OCI-LY7 (cell line): ENCODE measurements at regions not wholly inside any gene's neighbourhood (a gene's known extent, or its start where the extent isn't known, plus 50 kb on each side); places are given as distances from the start of the nearest gene placed in this dataset.

Source experiments
- BruUV-seq: library from RNA; stranded (reverse); fragments of 400-500 nt; replicated peaks from 2 replicates; lab custom pipeline; 2021; lab: Mats Ljungman, UMichigan
- CTCF ChIA-PET: fragments of 300-600 bp; sonication (Branson Sonifier 250); formaldehyde crosslinking; loops from one replicate; lab custom pipeline; 2022; ENCODE audit warnings: antibody characterized with exemption; ENCODE audit not compliant: unreplicated experiment; lab: Charles Lee
- POLR2A ChIA-PET: fragments of 300-600 bp; sonication (Branson Sonifier 250); formaldehyde crosslinking; loops from one replicate; lab custom pipeline; 2022; ENCODE audit warnings: antibody characterized with exemption; lab: Charles Lee
- DNase-seq: peaks from one replicate; pipeline ENCODE4 v3.0.0-alpha.2; 2015; ENCODE audit warnings: low spot score
- H2AFZ ChIP-seq: fragments of 200-600 bp; sonication (generic), shearing (Covaris generic); 2 replicates; pipeline ENCODE4 v1.6.1; 2014; ENCODE audit warnings: mild to moderate bottlenecking, antibody characterized with exemption, low read length, moderate library complexity
- H3K27ac ChIP-seq: fragments of 200-600 bp; sonication (generic); 2 replicates; pipeline ENCODE4 v1.5.1; 2014; ENCODE audit warnings: mixed run types, low read depth, mild to moderate bottlenecking, moderate library complexity, low read length, inconsistent platforms; ENCODE audit not compliant: poor library complexity, severe bottlenecking
- H3K36me3 ChIP-seq: fragments of 200-600 bp; sonication (generic); 2 replicates; pipeline ENCODE4 v1.6.1; 2014; ENCODE audit warnings: mild to moderate bottlenecking, antibody characterized with exemption, low read length, moderate library complexity, mixed read lengths; ENCODE audit not compliant: insufficient read depth
- H3K4me1 ChIP-seq: fragments of 200-600 bp; sonication (generic); 2 replicates; pipeline ENCODE4 v1.5.1; 2014; ENCODE audit warnings: mild to moderate bottlenecking, low read length; ENCODE audit not compliant: insufficient read depth, poor library complexity, severe bottlenecking
- H3K4me2 ChIP-seq: fragments of 200-600 bp; sonication (generic); 2 replicates; pipeline ENCODE4 v1.6.1; 2014; ENCODE audit warnings: mild to moderate bottlenecking, low read length
- H3K4me3 ChIP-seq: fragments of 200-600 bp; sonication (generic); 2 replicates; pipeline ENCODE4 v1.5.1; 2014; ENCODE audit warnings: mild to moderate bottlenecking, low read depth, low read length; ENCODE audit not compliant: poor library complexity, severe bottlenecking
- H3K79me2 ChIP-seq: fragments of 200-600 bp; sonication (generic); 2 replicates; pipeline ENCODE4 v1.6.1; 2016; ENCODE audit warnings: low read depth, mild to moderate bottlenecking, low read length, moderate library complexity, mixed read lengths; ENCODE audit not compliant: insufficient read depth
- H3K9me2 ChIP-seq: fragments of 200-600 bp; sonication (generic); 2 replicates; pipeline ENCODE4 v1.6.1; 2016; ENCODE audit warnings: mild to moderate bottlenecking, low read length, mixed read lengths; ENCODE audit not compliant: insufficient read depth
- H3K9me3 ChIP-seq: fragments of 200-600 bp; sonication (generic); 2 replicates; pipeline ENCODE4 v1.6.1; 2014; ENCODE audit warnings: mild to moderate bottlenecking, mixed run types, low read length, mixed read lengths
- H4K20me1 ChIP-seq: fragments of 200-600 bp; sonication (generic); 2 replicates; pipeline ENCODE4 v1.6.1; 2014; ENCODE audit warnings: mild to moderate bottlenecking, antibody characterized with exemption, low read length, moderate library complexity, mixed read lengths; ENCODE audit not compliant: insufficient read depth
- EZH2phosphoT487 ChIP-seq: fragments of 200-600 bp; sonication (generic); IDR thresholded peaks from 2 replicates; pipeline ENCODE4 v1.6.1; 2018; ENCODE audit warnings: low read depth, borderline replicate concordance, mild to moderate bottlenecking, mixed run types, antibody characterized with exemption, low read length, moderate library complexity, mixed read lengths
- intact Hi-C: fragments of 100-400 bp; cut with micrococcal nuclease; formaldehyde crosslinking; loops from one replicate; pipeline ENCODE4 v1.10.0; 2022; ENCODE audit not compliant: unreplicated experiment
- TF ChIP-seq, protein P1 (sequence below): fragments of 200-600 bp; sonication (generic); conservative IDR thresholded peaks from 2 replicates; pipeline ENCODE4 v1.5.1; 2014; ENCODE audit warnings: mild to moderate bottlenecking, antibody characterized with exemption, low read length, moderate library complexity, mixed read lengths

DNA sequence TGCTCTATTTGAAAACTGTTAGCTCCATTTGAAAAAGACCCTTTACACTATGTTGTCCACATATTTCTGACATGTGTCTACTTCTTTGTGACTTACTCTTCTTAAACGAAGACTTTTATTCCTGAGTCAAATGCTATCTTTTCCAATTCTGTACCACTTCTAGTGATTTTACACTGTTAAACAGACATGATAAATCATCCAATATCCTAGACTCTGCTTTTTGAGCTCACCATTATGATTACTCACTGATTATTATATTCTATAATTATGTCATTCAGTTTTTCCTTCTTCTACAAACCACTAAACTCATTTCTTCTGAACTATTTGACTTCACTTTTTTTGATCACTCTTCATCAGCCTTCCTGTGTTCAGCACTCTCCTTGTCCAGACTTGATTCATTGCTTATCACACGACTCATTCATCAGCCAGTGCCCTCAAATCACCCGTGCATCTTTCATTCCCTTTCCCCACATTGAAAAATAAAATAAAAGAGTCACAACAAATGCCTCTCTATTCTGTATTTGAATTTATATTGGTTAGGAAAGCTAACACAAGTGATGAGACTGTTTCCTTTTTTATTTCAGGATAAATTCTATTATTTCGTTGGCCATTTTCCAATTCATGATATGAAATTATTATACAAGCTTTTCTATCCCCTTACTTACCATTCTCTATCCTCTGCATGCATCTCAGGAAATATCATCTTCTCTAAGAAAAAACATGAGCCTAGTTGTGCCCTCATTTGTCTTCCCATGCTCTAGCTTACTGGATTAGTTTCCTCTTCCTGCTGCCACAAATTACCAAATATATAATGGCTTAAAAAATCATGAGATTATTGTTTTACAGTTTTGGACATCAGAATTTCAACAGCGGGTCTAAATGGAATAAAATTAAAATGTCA, 1482.1 kb upstream of the MIR17HG start:
- H3K36me3 ChIP-seq = no peaks in the 10 kb centered on the region
- H4K20me1 ChIP-seq = no peaks in the 10 kb centered on the region
- H3K79me2 ChIP-seq = no peaks in the 10 kb centered on the region
- POLR2A ChIA-PET = interaction anchor here (0.5 to 1.1 kb wide), 6 partner anchors 16 to 869 kb away, joined by 3 to 5 read pairs (median 3); no protein-coding TSS in a partner anchor
- no peaks in the 10 kb centered on the region for H3K4me1 ChIP-seq
- no peak overlapping the region for H3K27ac ChIP-seq
- intact Hi-C loops = no loop called here
- no peak for DNase-seq
- H2AFZ ChIP-seq = no peak overlapping the region
- H3K4me2 ChIP-seq = no peak overlapping the region
- H3K4me3 ChIP-seq = no peak overlapping the region
- no peaks in the 10 kb centered on the region for H3K9me2 ChIP-seq
- CTCF ChIA-PET = no interaction called here
- BruUV-seq = no TSS peak
- no peak for TF ChIP-seq EZH2phosphoT487
- TF ChIP-seq, protein P1, sequence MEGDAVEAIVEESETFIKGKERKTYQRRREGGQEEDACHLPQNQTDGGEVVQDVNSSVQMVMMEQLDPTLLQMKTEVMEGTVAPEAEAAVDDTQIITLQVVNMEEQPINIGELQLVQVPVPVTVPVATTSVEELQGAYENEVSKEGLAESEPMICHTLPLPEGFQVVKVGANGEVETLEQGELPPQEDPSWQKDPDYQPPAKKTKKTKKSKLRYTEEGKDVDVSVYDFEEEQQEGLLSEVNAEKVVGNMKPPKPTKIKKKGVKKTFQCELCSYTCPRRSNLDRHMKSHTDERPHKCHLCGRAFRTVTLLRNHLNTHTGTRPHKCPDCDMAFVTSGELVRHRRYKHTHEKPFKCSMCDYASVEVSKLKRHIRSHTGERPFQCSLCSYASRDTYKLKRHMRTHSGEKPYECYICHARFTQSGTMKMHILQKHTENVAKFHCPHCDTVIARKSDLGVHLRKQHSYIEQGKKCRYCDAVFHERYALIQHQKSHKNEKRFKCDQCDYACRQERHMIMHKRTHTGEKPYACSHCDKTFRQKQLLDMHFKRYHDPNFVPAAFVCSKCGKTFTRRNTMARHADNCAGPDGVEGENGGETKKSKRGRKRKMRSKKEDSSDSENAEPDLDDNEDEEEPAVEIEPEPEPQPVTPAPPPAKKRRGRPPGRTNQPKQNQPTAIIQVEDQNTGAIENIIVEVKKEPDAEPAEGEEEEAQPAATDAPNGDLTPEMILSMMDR = no peak
- H3K9me3 ChIP-seq = no peaks in the 10 kb centered on the region

DNA sequence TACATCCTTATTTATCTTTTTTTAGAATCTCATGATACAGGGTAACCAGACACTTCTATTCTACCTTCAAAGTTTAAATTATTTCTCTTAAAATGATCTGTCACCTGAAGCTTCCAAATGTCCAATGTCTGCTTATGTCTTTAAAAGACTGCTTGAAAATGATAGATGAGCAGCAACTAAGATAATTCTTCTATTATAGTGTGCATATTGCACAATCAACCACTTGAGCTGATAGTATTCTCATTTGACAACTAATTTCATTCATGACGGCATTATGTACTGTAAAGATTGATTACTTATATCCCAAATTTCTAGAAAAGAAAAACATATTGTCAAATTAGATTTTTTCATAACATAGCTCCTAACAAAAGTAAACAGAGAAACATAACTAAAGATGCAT, 1478.2 kb upstream of the MIR17HG start:
- no peak overlapping the region for H3K4me2 ChIP-seq
- no peaks in the 10 kb centered on the region for H3K9me2 ChIP-seq
- intact Hi-C loops = no loop called here
- DNase-seq = no peak
- no peaks in the 10 kb centered on the region for H3K9me3 ChIP-seq
- no peaks in the 10 kb centered on the region for H4K20me1 ChIP-seq
- no TSS peak for BruUV-seq
- H3K79me2 ChIP-seq = no peaks in the 10 kb centered on the region
- CTCF ChIA-PET = no interaction called here
- no peaks in the 10 kb centered on the region for H3K36me3 ChIP-seq
- no peak overlapping the region for H2AFZ ChIP-seq
- no peak overlapping the region for H3K27ac ChIP-seq
- POLR2A ChIA-PET = interaction anchor here (0.7 kb wide), 1 partner anchor 61 kb away, joined by 3 read pairs; no protein-coding TSS in a partner anchor
- no peak overlapping the region for H3K4me3 ChIP-seq
- TF ChIP-seq EZH2phosphoT487 = no peak
- TF ChIP-seq, protein P1 = no peak
- H3K4me1 ChIP-seq = no peaks in the 10 kb centered on the region

DNA sequence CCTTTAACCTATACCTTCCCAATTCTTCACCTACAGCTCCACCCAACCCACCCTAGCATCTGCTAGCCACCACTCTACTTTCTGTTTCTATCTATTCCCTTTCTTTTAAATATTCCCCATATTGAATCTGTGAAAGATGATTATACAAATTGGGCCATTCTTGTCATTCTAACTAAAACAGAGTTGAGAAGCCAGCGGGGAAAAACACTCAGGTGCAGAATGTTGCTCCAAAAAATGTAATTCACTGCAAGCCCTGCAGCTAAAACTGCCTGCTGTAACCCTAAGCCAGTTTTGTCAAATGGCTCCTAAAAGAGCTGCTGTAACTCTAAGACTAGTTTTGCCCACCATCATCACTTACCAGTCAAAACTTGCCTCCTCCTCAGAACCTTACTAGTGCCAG, 1468.6 kb upstream of the MIR17HG start:
- POLR2A ChIA-PET = interaction anchor here (1.0 to 2.4 kb wide), 3 partner anchors 10 to 93 kb away, joined by 3 to 14 read pairs (median 3); no protein-coding TSS in a partner anchor
- CTCF ChIA-PET = no interaction called here

More for the DNA sequence above, 1468.6 kb upstream of the MIR17HG start:
- Histone ChIP-seq H3K9me3 (peaks cover 4% of the 10 kb centered on the region; the same call in 1 of the 2 replicates), H3K27ac (no peak overlapping the region), H3K4me1 (no peaks in the 10 kb centered on the region), H3K36me3 (no peaks in the 10 kb centered on the region), H2AFZ (no peak overlapping the region), H3K79me2 (no peaks in the 10 kb centered on the region), H3K4me3 (no peak overlapping the region), H3K9me2 (no peaks in the 10 kb centered on the region), H3K4me2 (no peak overlapping the region), H4K20me1 (no peaks in the 10 kb centered on the region)
- no TSS peak for BruUV-seq
- TF ChIP-seq, protein P1 = no peak
- no peak for TF ChIP-seq EZH2phosphoT487
- intact Hi-C loops = no loop called here
- no peak for DNase-seq
